NB4 (cell line): ENCODE measurements at regions not wholly inside any gene's neighbourhood (a gene's known extent, or its start where the extent isn't known, plus 50 kb on each side); places are given as distances from the start of the nearest gene placed in this dataset.

ENCODE experiments used
- DNase-seq: peaks from one replicate; pipeline ENCODE4 v3.0.0; 2010; ENCODE audit warnings: low read depth
- H3K4me3 ChIP-seq: one replicate; pipeline ENCODE4 v1.5.1; 2011; ENCODE audit warnings: mild to moderate bottlenecking, low read depth, low read length, moderate library complexity
- CTCF ChIP-seq: IDR thresholded peaks from one replicate; pipeline ENCODE4 v1.5.1; 2012; ENCODE audit warnings: low read depth, low read length
- MAX ChIP-seq: IDR thresholded peaks from 2 replicates; pipeline ENCODE4 v1.6.1; 2011; ENCODE audit warnings: low read depth, low read length
- MYC ChIP-seq: IDR thresholded peaks from 2 replicates; pipeline ENCODE4 v1.6.1; 2011; ENCODE audit warnings: low read depth, low read length
- POLR2A ChIP-seq: IDR thresholded peaks from 2 replicates; pipeline ENCODE4 v1.6.1; 2011; ENCODE audit warnings: mild to moderate bottlenecking; ENCODE audit not compliant: insufficient read length; ENCODE audit errors: extremely low read depth

- TF ChIP-seq CTCF (no peak), POLR2A (no peak), MAX (no peak), MYC (no peak)
- DNase-seq = no peak
- no peak overlapping the region for H3K4me3 ChIP-seq
Measured at GRCh38 chr5:87101321-87101720, 166.4 kb upstream of the RASA1 start.

GRCh38 chr5:87102841-87103240 is 164.8 kb upstream of the RASA1 start:
- H3K4me3 ChIP-seq = no peak overlapping the region
- no peak for DNase-seq
- TF ChIP-seq POLR2A = no peak
- no peak for TF ChIP-seq CTCF
- no peak for TF ChIP-seq MAX
- TF ChIP-seq MYC = no peak

- H3K4me3 ChIP-seq = no peak overlapping the region
- no peak for DNase-seq
- TF ChIP-seq POLR2A = no peak
- no peak for TF ChIP-seq CTCF
- no peak for TF ChIP-seq MAX
- no peak for TF ChIP-seq MYC
Measured at GRCh38 chr5:87103616-87104287, 163.9 kb upstream of the RASA1 start.

GRCh38 chr5:87105577-87105976 is 162.1 kb upstream of the RASA1 start:
- TF ChIP-seq MAX (no peak), MYC (no peak), POLR2A (no peak), CTCF (no peak)
- no peak for DNase-seq
- no peak overlapping the region for H3K4me3 ChIP-seq

- TF ChIP-seq CTCF (no peak), MAX (no peak), POLR2A (no peak), MYC (no peak)
- no peak overlapping the region for H3K4me3 ChIP-seq
- DNase-seq = peak; percentile 33
Measured at GRCh38 chr5:87109746-87110145, 157.9 kb upstream of the RASA1 start.

- H3K4me3 ChIP-seq = no peak overlapping the region
- DNase-seq = no peak
- TF ChIP-seq POLR2A = no peak
- TF ChIP-seq CTCF = no peak
- TF ChIP-seq MYC = no peak
- TF ChIP-seq MAX = no peak
Measured at GRCh38 chr5:87110721-87111120, 157.0 kb upstream of the RASA1 start.
